Erythroblast (primary cell): ENCODE measurements at regions not wholly inside any gene's neighbourhood (a gene's known extent, or its start where the extent isn't known, plus 50 kb on each side); places are given as distances from the start of the nearest gene placed in this dataset.

Source experiments
- DNase-seq, 2 experiments: peaks; one replicate each; lab custom pipeline; 2025; lab: John Stamatoyannopoulos, UW
- GATA1 ChIP-seq: IDR thresholded peaks from 2 replicates; pipeline ENCODE4 v1.6.1; 2011; ENCODE audit warnings: low read depth, mild to moderate bottlenecking, control low read depth, low read length, moderate library complexity
- POLR2A ChIP-seq: IDR thresholded peaks from 2 replicates; pipeline ENCODE4 v1.6.1; 2011; ENCODE audit warnings: mild to moderate bottlenecking, low read length

GRCh38 chr6:22980446-22980845 lies 411.1 kb downstream of the HDGFL1 start:
- no peak for TF ChIP-seq GATA1
- no peak for TF ChIP-seq POLR2A
- DNase-seq, result no peak

GRCh38 chr6:23002044-23002619 lies 432.8 kb downstream of the HDGFL1 start:
- TF ChIP-seq GATA1 (no peak), POLR2A (no peak)
- DNase-seq, result no peak

- no peak for DNase-seq
- no peak for TF ChIP-seq POLR2A
- no peak for TF ChIP-seq GATA1
These were observed 434.5 kb downstream of the HDGFL1 start for GRCh38 chr6:23003671-23004467.

GRCh38 chr6:23006656-23007055 lies 437.3 kb downstream of the HDGFL1 start:
- TF ChIP-seq POLR2A, result no peak
- no peak for TF ChIP-seq GATA1
- DNase-seq, result no peak

- DNase-seq, result no peak
- TF ChIP-seq GATA1 (no peak), POLR2A (no peak)
These were observed 442.2 kb downstream of the HDGFL1 start for GRCh38 chr6:23011615-23012014.

GRCh38 chr6:23013776-23014175 lies 444.4 kb downstream of the HDGFL1 start:
- TF ChIP-seq POLR2A, result no peak
- no peak for TF ChIP-seq GATA1
- DNase-seq, result no peak

GRCh38 chr6:23016696-23017095 lies 447.3 kb downstream of the HDGFL1 start:
- TF ChIP-seq POLR2A (no peak), GATA1 (no peak)

GRCh38 chr6:23021487-23021886 lies 452.1 kb downstream of the HDGFL1 start:
- TF ChIP-seq GATA1, result no peak
- no peak for TF ChIP-seq POLR2A
- DNase-seq, result no peak

More at GRCh38 chr6:23016696-23017095, 447.3 kb downstream of the HDGFL1 start:
- no peak for DNase-seq

GRCh38 chr6:23027281-23027680 lies 457.9 kb downstream of the HDGFL1 start:
- TF ChIP-seq POLR2A, result no peak
- no peak for DNase-seq

- DNase-seq, result no peak
- TF ChIP-seq POLR2A, result no peak
- TF ChIP-seq GATA1, result no peak
These were observed 462.6 kb downstream of the HDGFL1 start for GRCh38 chr6:23031986-23032385.

- no peak for TF ChIP-seq POLR2A
- TF ChIP-seq GATA1, result no peak
- no peak for DNase-seq
These were observed 465.6 kb downstream of the HDGFL1 start for GRCh38 chr6:23034926-23035325.

- DNase-seq, result no peak
- TF ChIP-seq POLR2A (no peak), GATA1 (no peak)
These were observed 467.1 kb downstream of the HDGFL1 start for GRCh38 chr6:23036406-23036983.

- TF ChIP-seq GATA1 (no peak), POLR2A (no peak)
- DNase-seq, result no peak
These were observed 471.5 kb downstream of the HDGFL1 start for GRCh38 chr6:23040899-23041298.

- DNase-seq, result no peak
- TF ChIP-seq GATA1 (no peak), POLR2A (no peak)
These were observed 475.9 kb downstream of the HDGFL1 start for GRCh38 chr6:23045280-23045679.
